ENCODE measurements at regions not wholly inside any gene's neighbourhood (a gene's known extent, or its start where the extent isn't known, plus 50 kb on each side); places are given as distances from the start of the nearest gene placed in this dataset.

- H3K27me3 Mint-ChIP-seq (ENCODE audit: unreplicated experiment) = peaks cover 11% of the 10 kb centered on the region
- no peak for DNase-seq
- peaks cover 9% of the 10 kb centered on the region for H3K36me3 Mint-ChIP-seq (ENCODE audit: unreplicated experiment)
- no peak overlapping the region for H3K27ac Mint-ChIP-seq (ENCODE audit: unreplicated experiment)
- H3K9me3 Mint-ChIP-seq (ENCODE audit: unreplicated experiment) = peaks cover 16% of the 10 kb centered on the region
- TF ChIP-seq CTCF (IDR thresholded peaks at IDR 0.05; ENCODE audit: partially characterized antibody, unreplicated experiment) = no peak
- H3K4me1 Mint-ChIP-seq (ENCODE audit: low read depth, unreplicated experiment) = peaks cover 8% of the 10 kb centered on the region
- H3K4me3 Mint-ChIP-seq (ENCODE audit: unreplicated experiment) = no peak overlapping the region
Measured at GRCh38 chr2:2662037-2662846, 331.2 kb upstream of the MYT1L start.

- Mint-ChIP-seq H3K27me3 (ENCODE audit: unreplicated experiment) (peaks cover 11% of the 10 kb centered on the region), H3K4me1 (ENCODE audit: low read depth, unreplicated experiment) (peaks cover 12% of the 10 kb centered on the region), H3K9me3 (ENCODE audit: unreplicated experiment) (peaks cover 16% of the 10 kb centered on the region), H3K4me3 (ENCODE audit: unreplicated experiment) (no peak overlapping the region), H3K27ac (ENCODE audit: unreplicated experiment) (no peak overlapping the region), H3K36me3 (ENCODE audit: unreplicated experiment) (peaks cover 9% of the 10 kb centered on the region)
- DNase-seq = no peak
- TF ChIP-seq CTCF (IDR thresholded peaks at IDR 0.05; ENCODE audit: partially characterized antibody, unreplicated experiment) = no peak
Measured at GRCh38 chr2:2660789-2661355, 329.8 kb upstream of the MYT1L start.

- H3K36me3 Mint-ChIP-seq (ENCODE audit: unreplicated experiment) = peaks cover 9% of the 10 kb centered on the region
- peaks cover 19% of the 10 kb centered on the region for H3K4me1 Mint-ChIP-seq (ENCODE audit: low read depth, unreplicated experiment)
- peak overlapping the region; percentile 34 for H3K27ac Mint-ChIP-seq (ENCODE audit: unreplicated experiment)
- H3K4me3 Mint-ChIP-seq (ENCODE audit: unreplicated experiment) = no peak overlapping the region
- H3K27me3 Mint-ChIP-seq (ENCODE audit: unreplicated experiment) = peaks cover 4% of the 10 kb centered on the region
- DNase-seq = no peak
- H3K9me3 Mint-ChIP-seq (ENCODE audit: unreplicated experiment) = peaks cover 7% of the 10 kb centered on the region
- no peak for TF ChIP-seq CTCF (IDR thresholded peaks at IDR 0.05; ENCODE audit: partially characterized antibody, unreplicated experiment)
Measured at GRCh38 chr2:2657121-2657962, 326.3 kb upstream of the MYT1L start.

GRCh38 chr2:2656115-2657011 lies 325.3 kb upstream of the MYT1L start:
- TF ChIP-seq CTCF (IDR thresholded peaks at IDR 0.05; ENCODE audit: partially characterized antibody, unreplicated experiment) = no peak
- Mint-ChIP-seq H3K9me3 (ENCODE audit: unreplicated experiment) (peaks cover 7% of the 10 kb centered on the region), H3K27ac (ENCODE audit: unreplicated experiment) (no peak overlapping the region), H3K4me1 (ENCODE audit: low read depth, unreplicated experiment) (peaks cover 19% of the 10 kb centered on the region), H3K27me3 (ENCODE audit: unreplicated experiment) (peaks cover 5% of the 10 kb centered on the region), H3K36me3 (ENCODE audit: unreplicated experiment) (peaks cover 9% of the 10 kb centered on the region), H3K4me3 (ENCODE audit: unreplicated experiment) (no peak overlapping the region)
- DNase-seq = peak; percentile 68

Measured in glutamatergic neuron (in vitro differentiated cells).